ENCODE measurements at regions not wholly inside any gene's neighbourhood (a gene's known extent, or its start where the extent isn't known, plus 50 kb on each side); places are given as distances from the start of the nearest gene placed in this dataset.

DNA sequence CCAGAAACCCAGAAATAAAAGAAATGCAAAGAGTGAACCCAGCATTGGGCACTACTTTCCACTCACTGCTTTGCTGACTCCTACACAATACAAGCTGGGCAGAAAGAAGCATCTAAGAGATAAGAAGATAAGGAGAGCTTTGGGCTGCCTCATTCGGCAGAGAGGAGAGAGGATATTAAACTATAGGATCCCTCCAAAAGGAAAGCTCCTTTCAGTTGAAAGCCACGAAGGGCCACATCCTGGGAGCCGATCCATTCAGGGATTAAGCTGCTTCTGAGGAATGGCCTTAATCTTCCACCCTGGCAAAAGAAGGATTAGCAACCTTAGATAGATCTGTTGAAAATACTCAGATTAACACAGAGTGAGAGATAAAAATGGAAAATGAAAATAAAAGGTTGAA lies 274.9 kb upstream of the PPP2R3A start:
- H3K4me1 ChIP-seq (ENCODE audit: insufficient read depth, low read length): peaks cover 6% of the 10 kb centered on the region; the same call in 1 of the 2 replicates
- no peak overlapping the region for H3K9ac ChIP-seq (ENCODE audit: low read depth, low read length)
- no peaks in the 10 kb centered on the region for H3K36me3 ChIP-seq (ENCODE audit: insufficient read depth, low read length)
- H3K9me3 ChIP-seq (ENCODE audit: control insufficient read depth, insufficient read depth, low read length): no peaks in the 10 kb centered on the region

DNA sequence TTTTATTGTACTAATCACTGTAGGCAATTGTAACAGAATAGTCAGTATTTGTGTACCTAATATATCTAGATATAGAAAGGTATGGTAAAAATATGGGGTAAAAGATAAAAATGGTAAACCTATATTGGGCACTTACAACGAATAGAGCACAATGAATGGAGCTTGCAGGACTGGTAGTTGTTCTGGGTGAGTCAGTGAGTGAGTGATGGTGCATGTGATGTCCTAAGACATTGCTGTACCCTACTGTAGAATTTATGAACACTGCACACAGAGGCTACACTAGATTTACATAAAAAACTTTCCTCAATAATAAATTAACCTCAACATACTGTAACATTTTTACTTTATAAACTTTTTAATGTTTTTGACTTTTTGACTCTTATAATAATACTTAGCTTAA lies 274.3 kb upstream of the PPP2R3A start:
- Histone ChIP-seq H3K4me1 (ENCODE audit: insufficient read depth, low read length) (peaks cover 6% of the 10 kb centered on the region; the same call in 1 of the 2 replicates), H3K9me3 (ENCODE audit: control insufficient read depth, insufficient read depth, low read length) (no peaks in the 10 kb centered on the region), H3K36me3 (ENCODE audit: insufficient read depth, low read length) (no peaks in the 10 kb centered on the region), H3K9ac (ENCODE audit: low read depth, low read length) (no peak overlapping the region)

- Histone ChIP-seq H3K4me1 (ENCODE audit: insufficient read depth, low read length) (peaks cover 6% of the 10 kb centered on the region; the same call in 1 of the 2 replicates), H3K36me3 (ENCODE audit: insufficient read depth, low read length) (no peaks in the 10 kb centered on the region), H3K9me3 (ENCODE audit: control insufficient read depth, insufficient read depth, low read length) (no peaks in the 10 kb centered on the region), H3K9ac (ENCODE audit: low read depth, low read length) (no peak overlapping the region)
Measured at GRCh38 chr3:135694142-135694541, 271.4 kb upstream of the PPP2R3A start.

- no peaks in the 10 kb centered on the region for H3K36me3 ChIP-seq (ENCODE audit: insufficient read depth, low read length)
- H3K4me1 ChIP-seq (ENCODE audit: insufficient read depth, low read length): no peaks in the 10 kb centered on the region
- no peak overlapping the region for H3K9ac ChIP-seq (ENCODE audit: low read depth, low read length)
- H3K9me3 ChIP-seq (ENCODE audit: control insufficient read depth, insufficient read depth, low read length): no peaks in the 10 kb centered on the region
Measured at GRCh38 chr3:135699741-135700140, 265.8 kb upstream of the PPP2R3A start.

DNA sequence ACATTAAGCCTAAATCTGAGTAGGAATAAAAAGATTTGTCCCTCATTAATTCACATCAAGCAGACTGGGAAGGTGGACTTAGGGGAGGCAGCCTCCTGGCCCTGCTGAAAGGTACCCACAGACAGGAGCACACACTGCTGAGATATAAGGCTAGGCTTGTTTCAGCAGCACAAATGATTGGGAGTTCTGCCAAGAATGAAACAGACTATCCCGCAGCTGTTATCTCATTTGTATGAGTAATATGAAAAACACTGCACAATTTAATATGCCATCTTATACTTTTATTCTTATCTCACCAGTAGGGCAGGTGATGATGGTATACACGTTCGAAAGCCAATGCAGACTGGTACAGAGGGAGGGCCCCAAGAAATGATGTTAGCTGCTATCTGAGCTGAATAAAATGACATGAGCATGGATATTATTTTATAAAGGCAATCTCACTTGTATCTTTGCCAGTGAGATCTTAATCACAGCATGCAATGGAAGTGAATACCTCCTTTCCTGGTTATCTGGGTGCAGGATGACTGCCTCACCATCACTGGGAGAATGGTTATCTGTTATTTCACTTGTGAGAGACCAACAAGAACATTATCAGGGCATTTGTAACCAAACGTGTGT lies 258.7 kb upstream of the PPP2R3A start:
- H3K9me3 ChIP-seq (ENCODE audit: control insufficient read depth, insufficient read depth, low read length): no peaks in the 10 kb centered on the region
- no peak overlapping the region for H3K9ac ChIP-seq (ENCODE audit: low read depth, low read length)
- no peaks in the 10 kb centered on the region for H3K4me1 ChIP-seq (ENCODE audit: insufficient read depth, low read length)
- no peaks in the 10 kb centered on the region for H3K36me3 ChIP-seq (ENCODE audit: insufficient read depth, low read length)

GRCh38 chr3:135719449-135719848 lies 246.1 kb upstream of the PPP2R3A start:
- H3K36me3 ChIP-seq (ENCODE audit: insufficient read depth, low read length): no peaks in the 10 kb centered on the region
- no peak overlapping the region for H3K9ac ChIP-seq (ENCODE audit: low read depth, low read length)
- H3K4me1 ChIP-seq (ENCODE audit: insufficient read depth, low read length): no peaks in the 10 kb centered on the region
- no peaks in the 10 kb centered on the region for H3K9me3 ChIP-seq (ENCODE audit: control insufficient read depth, insufficient read depth, low read length)

DNA sequence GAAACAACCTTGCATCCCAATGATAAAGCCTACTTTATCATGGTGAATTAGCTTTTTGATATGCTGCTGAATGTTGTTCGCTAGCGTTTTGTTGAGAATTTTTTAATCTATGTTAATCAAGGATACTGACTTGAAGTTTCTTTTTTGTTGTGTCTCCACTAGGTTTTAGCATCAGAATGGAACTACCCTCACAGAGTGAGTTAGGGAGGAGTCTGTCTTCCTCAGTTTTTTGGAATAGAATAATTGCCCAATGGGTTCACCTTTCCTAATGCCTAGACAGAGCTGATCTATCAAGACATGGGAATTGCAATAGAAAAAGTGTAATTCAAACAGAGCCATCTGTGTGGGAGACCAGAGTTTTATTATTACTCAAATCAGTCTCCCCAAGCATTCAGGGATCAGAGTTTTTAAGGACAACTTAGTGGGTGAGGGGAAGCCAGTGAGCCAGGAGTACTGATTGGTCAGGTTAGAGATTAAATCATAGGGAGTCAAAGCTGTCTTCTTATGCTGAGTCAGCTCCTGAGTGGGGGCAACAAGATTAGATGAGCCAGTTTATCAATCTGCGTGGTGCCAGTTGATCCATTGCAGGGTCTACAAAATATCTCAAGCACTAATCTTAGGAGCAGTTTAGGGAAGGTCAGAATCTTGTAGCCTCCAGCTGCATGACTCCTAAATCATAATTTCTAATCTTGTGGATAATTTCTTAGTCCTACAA lies 237.4 kb upstream of the PPP2R3A start:
- Histone ChIP-seq H3K9ac (ENCODE audit: low read depth, low read length) (no peak overlapping the region), H3K4me1 (ENCODE audit: insufficient read depth, low read length) (no peaks in the 10 kb centered on the region), H3K9me3 (ENCODE audit: control insufficient read depth, insufficient read depth, low read length) (peaks cover 6% of the 10 kb centered on the region), H3K36me3 (ENCODE audit: insufficient read depth, low read length) (no peaks in the 10 kb centered on the region)

DNA sequence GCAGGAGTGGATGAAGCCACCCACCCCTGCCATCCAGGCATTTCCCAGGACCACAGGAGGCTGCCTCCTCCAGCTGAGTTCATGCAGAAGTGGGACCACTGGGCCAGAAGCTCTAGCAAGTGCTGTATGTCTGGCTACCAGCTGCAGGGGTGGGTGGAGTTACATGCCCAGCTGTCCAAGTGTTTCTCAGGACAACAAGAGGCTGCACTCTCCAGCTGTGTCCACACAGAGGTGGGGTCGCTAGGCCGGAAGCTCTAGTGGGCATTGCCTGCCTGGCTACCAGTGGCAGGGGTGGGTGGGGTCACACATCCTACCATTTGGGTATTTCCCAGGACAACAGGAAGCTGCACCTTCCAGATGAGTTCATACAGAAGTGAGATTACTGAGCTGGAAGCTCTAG lies 234.0 kb upstream of the PPP2R3A start:
- Histone ChIP-seq H3K9me3 (ENCODE audit: control insufficient read depth, insufficient read depth, low read length) (peaks cover 3% of the 10 kb centered on the region; the same call in 1 of the 2 replicates), H3K4me1 (ENCODE audit: insufficient read depth, low read length) (no peaks in the 10 kb centered on the region), H3K36me3 (ENCODE audit: insufficient read depth, low read length) (no peaks in the 10 kb centered on the region), H3K9ac (ENCODE audit: low read depth, low read length) (no peak overlapping the region)

GRCh38 chr3:135736740-135737139 lies 228.8 kb upstream of the PPP2R3A start:
- Histone ChIP-seq H3K36me3 (ENCODE audit: insufficient read depth, low read length) (no peaks in the 10 kb centered on the region), H3K9me3 (ENCODE audit: control insufficient read depth, insufficient read depth, low read length) (no peaks in the 10 kb centered on the region), H3K9ac (ENCODE audit: low read depth, low read length) (no peak overlapping the region), H3K4me1 (ENCODE audit: insufficient read depth, low read length) (no peaks in the 10 kb centered on the region)

- H3K4me1 ChIP-seq (ENCODE audit: insufficient read depth, low read length): no peaks in the 10 kb centered on the region
Measured at GRCh38 chr3:135739779-135740178, 225.7 kb upstream of the PPP2R3A start.

DNA sequence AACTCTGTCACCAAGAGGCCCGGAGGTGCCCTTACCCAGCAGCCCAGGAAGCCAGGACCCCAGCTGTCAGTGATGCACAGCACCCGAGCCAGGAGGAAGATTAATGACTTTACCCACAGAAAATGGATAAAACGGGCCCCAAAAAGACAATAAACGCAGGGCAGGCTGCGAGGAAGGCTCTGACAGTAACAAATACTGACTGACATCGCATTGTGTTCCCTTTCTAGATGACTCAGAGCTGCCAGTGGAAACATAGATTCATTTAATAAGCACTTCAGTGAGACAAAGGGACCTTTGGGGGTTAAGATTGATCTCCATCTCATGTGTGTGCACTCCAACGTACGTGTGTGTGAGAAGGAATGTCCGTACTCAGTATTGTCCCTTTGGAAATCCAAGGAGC lies 225.3 kb upstream of the PPP2R3A start:
- Histone ChIP-seq H3K36me3 (ENCODE audit: insufficient read depth, low read length) (no peaks in the 10 kb centered on the region), H3K9ac (ENCODE audit: low read depth, low read length) (no peak overlapping the region), H3K4me1 (ENCODE audit: insufficient read depth, low read length) (no peaks in the 10 kb centered on the region), H3K9me3 (ENCODE audit: control insufficient read depth, insufficient read depth, low read length) (no peaks in the 10 kb centered on the region)

More at GRCh38 chr3:135739779-135740178, 225.7 kb upstream of the PPP2R3A start:
- Histone ChIP-seq H3K9ac (ENCODE audit: low read depth, low read length) (no peak overlapping the region), H3K9me3 (ENCODE audit: control insufficient read depth, insufficient read depth, low read length) (no peaks in the 10 kb centered on the region), H3K36me3 (ENCODE audit: insufficient read depth, low read length) (no peaks in the 10 kb centered on the region)

GRCh38 chr3:135740751-135741150 lies 224.8 kb upstream of the PPP2R3A start:
- H3K9ac ChIP-seq (ENCODE audit: low read depth, low read length): no peak overlapping the region
- no peaks in the 10 kb centered on the region for H3K36me3 ChIP-seq (ENCODE audit: insufficient read depth, low read length)
- no peaks in the 10 kb centered on the region for H3K4me1 ChIP-seq (ENCODE audit: insufficient read depth, low read length)
- no peaks in the 10 kb centered on the region for H3K9me3 ChIP-seq (ENCODE audit: control insufficient read depth, insufficient read depth, low read length)

GRCh38 chr3:135751991-135752390 lies 213.5 kb upstream of the PPP2R3A start:
- Histone ChIP-seq H3K4me1 (ENCODE audit: insufficient read depth, low read length) (no peaks in the 10 kb centered on the region), H3K36me3 (ENCODE audit: insufficient read depth, low read length) (no peaks in the 10 kb centered on the region), H3K9ac (ENCODE audit: low read depth, low read length) (no peak overlapping the region), H3K9me3 (ENCODE audit: control insufficient read depth, insufficient read depth, low read length) (no peaks in the 10 kb centered on the region)

- H3K4me1 ChIP-seq (ENCODE audit: insufficient read depth, low read length): no peaks in the 10 kb centered on the region
- H3K9ac ChIP-seq (ENCODE audit: low read depth, low read length): no peak overlapping the region
- no peaks in the 10 kb centered on the region for H3K36me3 ChIP-seq (ENCODE audit: insufficient read depth, low read length)
- no peaks in the 10 kb centered on the region for H3K9me3 ChIP-seq (ENCODE audit: control insufficient read depth, insufficient read depth, low read length)
Measured at GRCh38 chr3:135752851-135753250, 212.7 kb upstream of the PPP2R3A start.

- Histone ChIP-seq H3K9me3 (ENCODE audit: control insufficient read depth, insufficient read depth, low read length) (no peaks in the 10 kb centered on the region), H3K36me3 (ENCODE audit: insufficient read depth, low read length) (no peaks in the 10 kb centered on the region), H3K9ac (ENCODE audit: low read depth, low read length) (no peak overlapping the region), H3K4me1 (ENCODE audit: insufficient read depth, low read length) (no peaks in the 10 kb centered on the region)
Measured at GRCh38 chr3:135753506-135753905, 212.0 kb upstream of the PPP2R3A start.
